Kidney epithelial cell (primary cell): ENCODE measurements at regions not wholly inside any gene's neighbourhood (a gene's known extent, or its start where the extent isn't known, plus 50 kb on each side); places are given as distances from the start of the nearest gene placed in this dataset.
"Not testable (repeated sequence)": the region's sequence is repeated elsewhere in the genome, so short reads cannot be mapped to it uniquely, and the experiment has no call there.

Source experiments
- DNase-seq: peaks from one replicate; pipeline ENCODE4 v3.0.0-alpha.2; 2010; ENCODE audit warnings: low read depth
- H3K27me3 ChIP-seq: 2 replicates; pipeline ENCODE4 v1.6.0; 2011; ENCODE audit warnings: low read length; ENCODE audit not compliant: control insufficient read depth, insufficient read depth
- H3K36me3 ChIP-seq: 2 replicates; pipeline ENCODE4 v1.5.1; 2011; ENCODE audit warnings: low read length; ENCODE audit not compliant: control insufficient read depth, insufficient read depth
- H3K4me3 ChIP-seq: 2 replicates; pipeline ENCODE4 v1.5.1; 2011; ENCODE audit warnings: low read depth, mild to moderate bottlenecking, control low read depth, low read length
- CTCF ChIP-seq: IDR thresholded peaks from 2 replicates; pipeline ENCODE4 v1.5.1; 2011; ENCODE audit warnings: mild to moderate bottlenecking, moderate library complexity, low read length, control low read depth, inconsistent platforms; ENCODE audit not compliant: insufficient read depth, poor library complexity, severe bottlenecking

- TF ChIP-seq CTCF, result no peak
Observed at GRCh38 chr13:44688652-44689051, 112.5 kb upstream of the TSC22D1 start.

GRCh38 chr13:44686531-44686934 lies 110.4 kb upstream of the TSC22D1 start:
- TF ChIP-seq CTCF, result no peak
- H3K27me3 ChIP-seq, result no peaks in the 10 kb centered on the region
- no peaks in the 10 kb centered on the region for H3K36me3 ChIP-seq
- DNase-seq, result no peak
- no peak overlapping the region for H3K4me3 ChIP-seq

More at GRCh38 chr13:44688652-44689051, 112.5 kb upstream of the TSC22D1 start:
- H3K36me3 ChIP-seq, result no peaks in the 10 kb centered on the region
- H3K4me3 ChIP-seq, result no peak overlapping the region
- no peaks in the 10 kb centered on the region for H3K27me3 ChIP-seq
- DNase-seq, result no peak

- Histone ChIP-seq H3K4me3 (no peak overlapping the region), H3K36me3 (no peaks in the 10 kb centered on the region), H3K27me3 (no peaks in the 10 kb centered on the region)
- no peak for DNase-seq
- TF ChIP-seq CTCF, result no peak
Observed at GRCh38 chr13:44685641-44686040, 109.5 kb upstream of the TSC22D1 start.

- H3K27me3 ChIP-seq, DNase-seq, H3K4me3 ChIP-seq, H3K36me3 ChIP-seq: not testable (repeated sequence)
Observed at GRCh38 chr13:44682416-44682815, 106.3 kb upstream of the TSC22D1 start.

- Histone ChIP-seq H3K36me3 (no peaks in the 10 kb centered on the region), H3K27me3 (no peaks in the 10 kb centered on the region), H3K4me3 (no peak overlapping the region)
- no peak for TF ChIP-seq CTCF
- DNase-seq, result no peak
Observed at GRCh38 chr13:44680746-44681355, 104.7 kb upstream of the TSC22D1 start.

- DNase-seq, result no peak
- no peaks in the 10 kb centered on the region for H3K27me3 ChIP-seq
- H3K4me3 ChIP-seq, result no peak overlapping the region
- no peak for TF ChIP-seq CTCF
- no peaks in the 10 kb centered on the region for H3K36me3 ChIP-seq
Observed at GRCh38 chr13:44679597-44679996, 103.5 kb upstream of the TSC22D1 start.
